Ecto neural progenitor cell (in vitro differentiated cells): ENCODE measurements at regions not wholly inside any gene's neighbourhood (a gene's known extent, or its start where the extent isn't known, plus 50 kb on each side); places are given as distances from the start of the nearest gene placed in this dataset.

Source experiments
- DNase-seq: peaks from one replicate; pipeline ENCODE4 v3.0.0-alpha.2; 2018; ENCODE audit warnings: low spot score

DNA sequence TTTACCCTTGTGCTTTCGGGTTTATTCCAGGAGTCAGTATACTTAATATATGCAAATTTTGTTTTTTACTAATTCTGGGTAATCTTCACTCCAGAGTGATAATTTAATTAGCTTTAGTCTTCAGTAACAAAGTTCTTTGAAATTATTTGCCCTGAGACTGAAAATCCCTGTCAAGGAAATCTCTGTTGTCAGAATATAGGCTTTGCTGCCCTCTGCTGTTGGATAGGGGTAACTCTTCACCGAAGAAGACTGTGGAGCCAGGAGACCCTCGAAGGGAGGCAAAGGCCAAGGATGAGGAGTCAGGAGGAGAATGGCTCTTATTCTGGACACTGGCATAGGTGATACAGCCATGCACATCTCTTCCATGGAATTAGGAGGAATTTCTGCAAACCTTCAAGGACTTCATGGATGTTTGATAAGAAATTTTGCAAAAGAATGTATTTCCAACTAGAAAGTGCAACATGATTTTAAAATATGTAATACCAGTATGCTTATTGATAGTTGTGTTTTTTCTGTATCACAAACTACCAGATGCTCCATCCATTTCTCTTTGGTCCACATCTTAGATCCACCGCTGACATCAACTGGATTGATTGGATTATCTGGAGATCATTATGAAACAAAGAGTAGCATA is 182.3 kb downstream of the RDH14 start:
- no peak for DNase-seq

- no peak for DNase-seq
Measured at GRCh38 chr2:18376936-18377335, 183.5 kb downstream of the RDH14 start.

DNA sequence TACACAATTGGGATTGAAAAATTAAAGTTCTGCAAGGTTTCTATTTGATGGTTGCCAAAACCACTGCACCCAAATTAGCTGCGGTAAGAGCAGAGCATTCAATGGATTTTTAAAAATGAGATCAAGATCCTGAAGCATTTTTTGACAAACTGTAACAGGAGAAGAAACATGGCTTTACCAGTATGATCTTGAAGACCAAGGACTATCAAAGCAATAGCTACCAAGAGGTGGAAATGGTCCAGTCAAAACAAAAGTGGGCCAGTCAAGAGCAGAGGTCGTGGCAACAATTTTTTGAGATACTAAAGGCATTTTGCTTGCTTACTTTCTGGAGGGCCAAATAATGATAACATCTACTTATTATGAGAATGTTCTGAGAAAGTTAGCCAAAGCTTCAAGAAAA is 186.8 kb downstream of the RDH14 start:
- DNase-seq: no peak

- no peak for DNase-seq
Measured at GRCh38 chr2:18373081-18373480, 187.4 kb downstream of the RDH14 start.

DNA sequence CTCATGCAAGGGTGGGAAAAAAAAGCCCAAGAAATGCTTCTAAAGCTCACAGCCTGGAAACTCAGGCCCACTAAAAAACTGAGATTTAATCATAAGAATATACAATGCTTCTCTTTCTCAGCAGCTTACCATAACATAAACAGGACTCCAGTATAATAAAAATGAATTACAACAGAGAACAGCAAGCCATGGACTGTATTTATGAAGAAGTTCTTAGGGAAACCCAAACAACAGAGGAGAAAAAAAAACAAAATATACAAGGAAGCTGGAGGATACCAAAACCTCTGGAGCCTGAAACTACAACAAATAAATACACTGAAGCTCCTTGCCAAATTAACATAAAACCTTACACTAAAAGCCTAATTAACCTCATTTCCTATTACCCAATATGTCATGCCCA is 187.8 kb downstream of the RDH14 start:
- no peak for DNase-seq

DNA sequence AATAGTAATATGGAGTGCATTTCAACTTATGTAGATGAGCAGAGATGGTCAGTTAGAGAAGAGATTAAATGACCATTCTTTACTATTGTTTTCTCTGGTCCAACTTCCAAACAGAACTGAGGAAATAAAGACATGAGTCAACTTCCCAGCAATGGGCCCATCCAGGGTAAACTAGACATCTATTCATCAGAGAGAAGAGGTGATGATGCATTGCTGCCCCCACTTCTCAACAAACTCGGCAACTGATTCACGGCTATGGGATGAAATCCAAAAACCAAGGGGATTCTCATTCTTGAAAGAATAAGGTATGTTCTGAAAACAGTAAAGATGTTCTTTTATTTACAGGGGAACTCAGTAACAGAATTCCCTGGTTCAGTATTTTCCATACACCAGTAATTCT is 190.7 kb downstream of the RDH14 start:
- DNase-seq: no peak

GRCh38 chr2:18368008-18368407 is 192.4 kb downstream of the RDH14 start:
- no peak for DNase-seq

- no peak for DNase-seq
Measured at GRCh38 chr2:18365342-18365741, 195.1 kb downstream of the RDH14 start.

DNA sequence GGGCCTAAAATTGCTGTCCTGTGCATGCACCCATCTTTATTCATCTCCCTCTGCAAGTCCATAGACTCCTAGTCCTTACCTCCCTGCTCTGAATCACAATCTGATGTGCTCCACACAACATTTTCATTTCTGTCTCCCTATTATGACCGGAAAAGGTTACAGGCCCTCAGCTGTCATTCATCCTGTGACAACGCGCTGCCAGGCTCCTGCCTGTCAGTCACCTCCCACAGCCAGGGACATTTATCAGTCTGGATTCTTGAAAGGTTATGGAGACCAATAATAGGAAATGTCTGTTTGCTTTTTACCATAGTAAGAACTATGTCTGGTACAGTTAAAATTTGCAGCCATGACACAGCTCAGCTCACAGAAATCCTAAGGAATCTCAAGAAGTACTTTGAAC is 197.1 kb downstream of the RDH14 start:
- no peak for DNase-seq

DNA sequence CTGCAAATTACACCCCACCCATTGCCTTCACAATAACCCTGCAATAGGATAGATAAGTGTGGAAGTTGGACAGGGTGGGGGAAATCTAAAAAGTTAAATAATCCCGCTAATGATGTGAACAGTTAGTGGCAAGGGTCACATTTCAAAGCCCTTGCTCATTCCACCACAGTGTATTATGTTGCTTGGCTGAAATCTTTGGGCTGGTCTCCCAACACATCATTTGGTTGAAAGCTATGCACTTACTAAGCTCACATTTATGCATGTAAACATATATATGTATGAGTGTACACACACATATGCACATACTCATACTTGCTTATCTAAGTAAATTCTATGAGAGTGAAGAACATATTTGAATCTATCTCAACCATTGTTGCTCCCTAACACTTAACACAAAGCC is 197.8 kb downstream of the RDH14 start:
- DNase-seq: no peak

GRCh38 chr2:18357537-18357936 is 202.9 kb downstream of the RDH14 start:
- no peak for DNase-seq

- DNase-seq: no peak
Measured at GRCh38 chr2:18356676-18357075, 203.8 kb downstream of the RDH14 start.

- DNase-seq: no peak
Measured at GRCh38 chr2:18349421-18349820, 211.0 kb downstream of the RDH14 start.

DNA sequence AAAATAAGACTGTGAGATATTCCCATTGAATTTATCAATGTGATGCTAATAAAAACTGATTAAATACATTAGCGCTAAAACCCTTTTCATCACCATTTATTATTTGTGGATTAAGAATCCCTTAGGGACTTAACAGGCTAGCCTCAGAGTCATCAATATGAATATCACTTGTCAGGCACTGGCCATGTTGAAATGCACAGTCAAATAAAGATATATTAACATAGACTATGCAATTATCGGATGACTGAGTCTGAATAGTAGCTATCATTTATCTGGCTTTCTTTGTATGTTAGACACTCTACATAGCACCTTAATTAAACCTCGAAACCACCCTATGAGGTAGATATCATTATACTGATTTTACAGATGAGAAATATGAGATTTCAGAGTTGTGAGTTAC is 213.6 kb downstream of the RDH14 start:
- no peak for DNase-seq

GRCh38 chr2:18346344-18346743 is 214.1 kb downstream of the RDH14 start:
- no peak for DNase-seq

DNA sequence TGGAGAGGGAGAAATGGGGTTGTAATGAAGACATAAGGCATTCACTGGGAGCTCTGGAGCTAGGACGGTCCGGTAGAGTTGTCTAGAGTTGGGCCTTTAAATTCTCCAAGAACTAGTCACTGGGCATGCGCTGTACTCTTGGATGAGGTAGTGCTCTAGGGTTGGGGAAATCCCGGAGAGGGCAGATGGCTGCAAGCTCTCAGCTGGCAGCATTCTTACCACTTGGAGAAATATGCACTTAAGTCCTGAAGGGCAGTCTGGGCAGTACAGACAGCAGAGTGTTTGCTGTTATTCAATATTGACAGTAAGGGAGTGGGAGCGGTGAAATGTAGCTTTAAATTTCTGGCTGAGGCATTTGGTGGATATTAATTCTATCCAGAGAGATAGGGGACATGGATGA is 214.6 kb downstream of the RDH14 start:
- no peak for DNase-seq

- no peak for DNase-seq
Measured at GRCh38 chr2:18342901-18343300, 217.6 kb downstream of the RDH14 start.

DNA sequence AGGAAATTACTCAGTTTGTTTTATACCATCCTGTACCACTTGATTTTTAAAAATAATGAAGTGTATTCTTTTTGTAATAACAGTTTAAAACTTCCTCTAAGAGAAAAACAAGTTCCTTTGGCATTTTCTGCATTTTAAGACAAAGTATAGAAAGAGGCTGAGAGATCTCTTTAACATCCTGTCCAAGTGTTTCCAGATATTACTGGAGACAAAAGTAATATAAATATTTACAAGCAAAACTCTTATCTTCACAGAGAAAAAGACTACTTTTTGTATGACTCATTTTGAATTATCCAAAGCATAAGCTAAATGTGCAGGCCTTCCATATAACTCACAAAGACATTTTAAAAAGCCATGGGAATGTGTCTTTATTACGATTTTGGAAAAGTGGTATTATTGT is 221.1 kb downstream of the RDH14 start:
- no peak for DNase-seq

DNA sequence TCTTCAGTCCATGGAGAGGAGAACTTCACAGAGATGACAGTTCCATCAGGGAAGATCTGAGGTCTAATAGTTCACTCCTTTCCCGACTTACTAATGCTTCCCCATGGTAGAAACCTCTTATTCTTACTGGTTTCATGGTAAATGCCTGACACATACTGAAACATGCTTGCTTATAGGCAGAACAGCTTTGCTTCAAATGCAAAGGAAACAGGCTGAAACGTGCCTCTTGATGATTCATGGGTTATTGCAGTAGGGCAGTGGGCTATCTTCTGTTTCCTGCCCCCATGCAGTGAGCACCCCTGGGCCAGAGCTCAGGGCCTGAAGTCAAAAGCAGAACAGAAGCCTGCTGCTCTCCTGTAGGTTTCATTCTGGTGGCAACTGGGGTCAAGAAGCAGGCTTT is 223.5 kb downstream of the RDH14 start:
- DNase-seq: no peak

DNA sequence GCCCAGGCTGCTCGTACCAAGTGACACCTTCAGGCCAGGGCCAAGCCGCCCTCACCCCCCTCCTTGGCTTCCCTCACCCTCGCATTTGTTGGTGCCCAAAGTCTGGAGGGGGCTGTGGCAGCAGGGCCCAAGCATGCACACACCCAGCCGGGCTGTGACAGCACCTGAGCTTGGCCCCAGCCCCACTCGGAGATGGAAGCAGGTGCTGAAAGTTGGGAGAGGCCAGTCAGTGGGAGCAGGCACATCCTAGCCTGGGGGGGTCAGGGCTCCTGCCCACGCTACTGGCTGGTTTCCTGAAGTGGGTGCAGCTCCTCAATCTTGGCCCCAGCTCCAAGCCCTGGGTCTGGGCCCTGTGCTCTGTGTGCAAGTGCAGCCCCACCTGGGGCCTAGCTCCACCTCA is 228.0 kb downstream of the RDH14 start:
- DNase-seq: no peak

DNA sequence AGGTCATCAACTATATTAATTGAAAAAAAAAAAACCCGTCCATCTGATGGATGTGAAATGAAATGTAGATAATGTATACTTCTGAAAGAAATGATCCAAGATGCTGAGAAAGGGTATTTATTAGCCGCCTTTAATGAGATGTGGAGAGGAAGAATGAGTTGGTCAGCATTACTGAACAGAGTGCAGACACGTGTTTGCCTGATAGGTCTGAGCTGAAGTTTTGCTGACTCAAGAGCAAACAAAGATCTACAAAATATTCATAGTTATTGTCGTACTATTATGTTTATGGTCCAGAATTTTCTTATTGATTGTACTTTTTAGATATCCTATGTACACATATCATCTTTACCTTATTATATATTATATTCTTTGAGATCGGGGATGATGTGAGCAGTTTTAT is 235.3 kb downstream of the RDH14 start:
- no peak for DNase-seq

GRCh38 chr2:18319987-18320386 is 240.5 kb downstream of the RDH14 start:
- no peak for DNase-seq

GRCh38 chr2:18317017-18317416 is 243.4 kb downstream of the RDH14 start:
- no peak for DNase-seq

DNA sequence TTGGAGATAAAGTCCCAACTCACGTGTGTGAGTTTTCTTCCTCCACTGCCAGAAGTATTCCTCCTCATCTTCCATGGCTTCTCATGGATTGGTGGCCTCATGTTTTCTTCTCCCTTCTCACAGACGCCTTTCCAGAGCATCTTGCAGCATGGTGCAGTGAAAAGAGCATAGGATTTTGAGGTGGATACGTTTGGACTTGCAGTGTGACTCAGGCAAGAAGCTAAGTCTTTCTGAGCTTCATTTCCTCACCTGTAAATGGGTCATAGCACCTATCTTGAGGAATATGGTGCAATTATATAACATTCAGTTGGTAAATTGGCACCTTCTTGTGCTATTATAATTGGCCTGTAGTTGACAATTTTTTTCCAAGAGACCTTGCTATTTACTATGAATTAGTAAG is 247.6 kb downstream of the RDH14 start:
- DNase-seq: no peak
